WTC11 (cell line): ENCODE measurements at regions not wholly inside any gene's neighbourhood (a gene's known extent, or its start where the extent isn't known, plus 50 kb on each side); places are given as distances from the start of the nearest gene placed in this dataset. TPM values are rescaled to one million over a fixed set of nuclear protein-coding genes. Genes with fewer than 3 reads are reported as not detected.

ENCODE experiments used
- ATAC-seq: fragments of 200-7000 bp; cut with Tn5 transposase; 2 replicates; pipeline ENCODE4 v1.10.0; 2021; ENCODE audit warnings: mild to moderate bottlenecking, moderate library complexity
- CTCF ChIA-PET: fragments of 300-600 bp; sonication (Branson Sonifier 250); formaldehyde crosslinking; loops from one replicate; lab custom pipeline; 2021; ENCODE audit warnings: antibody characterized with exemption; lab: Charles Lee
- POLR2A ChIA-PET: fragments of 350-600 bp; sonication (Branson Sonifier 250); formaldehyde crosslinking; loops from one replicate; lab custom pipeline; 2021; ENCODE audit warnings: antibody characterized with exemption; lab: Charles Lee
- DNase-seq: peaks from one replicate; pipeline ENCODE4 v3.0.0; 2021; ENCODE audit warnings: low spot score
- H3K27ac Mint-ChIP-seq: 2 replicates; pipeline ENCODE4 v1.8.0; 2021; ENCODE audit warnings: mixed read lengths
- H3K27me3 Mint-ChIP-seq: 2 replicates; pipeline ENCODE4 v1.8.0; 2021; ENCODE audit warnings: low read depth, mild to moderate bottlenecking, moderate library complexity, mixed read lengths
- H3K36me3 Mint-ChIP-seq: 2 replicates; pipeline ENCODE4 v1.8.0; 2021; ENCODE audit warnings: mixed read lengths
- H3K4me1 Mint-ChIP-seq: 2 replicates; pipeline ENCODE4 v1.8.0; 2022; ENCODE audit warnings: mixed read lengths
- H3K4me3 Mint-ChIP-seq: 2 replicates; pipeline ENCODE4 v1.8.0; 2021; ENCODE audit warnings: mild to moderate bottlenecking, moderate library complexity, mixed read lengths
- H3K9me3 Mint-ChIP-seq: 2 replicates; pipeline ENCODE4 v1.8.0; 2021; ENCODE audit warnings: mixed read lengths
- CBFB ChIP-seq: sonication (generic); formaldehyde crosslinking; IDR thresholded peaks from 2 replicates; pipeline ENCODE4 v1.8.1; 2022; ENCODE audit warnings: mild to moderate bottlenecking, low read depth, missing genetic modification reagents
- FOXP1 ChIP-seq: sonication (generic); formaldehyde crosslinking; IDR thresholded peaks from 2 replicates; pipeline ENCODE4 v1.8.0; 2022; ENCODE audit warnings: missing genetic modification reagents, mild to moderate bottlenecking, moderate library complexity, borderline replicate concordance
- HMGA2 ChIP-seq: fragments of 250-450 bp; sonication (Bioruptor Pico); IDR thresholded peaks from 2 replicates; pipeline ENCODE4 v1.4.0; 2021; ENCODE audit warnings: mild to moderate bottlenecking, moderate library complexity
- HMGXB4 ChIP-seq: sonication (generic); formaldehyde crosslinking; IDR thresholded peaks from 2 replicates; pipeline ENCODE4 v1.8.1; 2023; ENCODE audit warnings: mild to moderate bottlenecking, moderate library complexity, missing genetic modification reagents
- JAZF1 ChIP-seq: fragments of 250-450 bp; sonication (Bioruptor Pico); IDR thresholded peaks from 2 replicates; pipeline ENCODE4 v1.9.0; 2021; ENCODE audit warnings: moderate library complexity, mild to moderate bottlenecking, inconsistent platforms
- NFYB ChIP-seq: sonication (generic); formaldehyde crosslinking; conservative IDR thresholded peaks from 2 replicates; pipeline ENCODE4 v1.8.0; 2022; ENCODE audit warnings: low read depth, missing genetic modification reagents
- TEAD4 ChIP-seq: sonication (generic); formaldehyde crosslinking; IDR thresholded peaks from 2 replicates; pipeline ENCODE4 v1.8.0; 2022; ENCODE audit warnings: mild to moderate bottlenecking, missing genetic modification reagents
- ZBTB43 ChIP-seq: sonication (generic); formaldehyde crosslinking; IDR thresholded peaks from 2 replicates; pipeline ENCODE4 v1.8.1; 2023; ENCODE audit warnings: mild to moderate bottlenecking, missing genetic modification reagents
- microRNA-seq: library from miRNA; unstranded; fragments of <30 nt; microRNA quantifications from one replicate; pipeline ENCODE4 v1.2.0, GENCODE V29; 2022; ENCODE audit warnings: borderline number of aligned reads

- TF ChIP-seq NFYB (CRISPR knock-in tag) (no peak), CBFB (no peak), JAZF1 (CRISPR knock-in tag) (no peak), ZBTB43 (CRISPR knock-in tag) (no peak), HMGXB4 (CRISPR knock-in tag) (no peak)
These were observed 53.6 kb upstream of the GRK3 start (continued) for GRCh38 chr22:25510876-25511275.

GRCh38 chr22:25511725-25512124, 52.8 kb upstream of the GRK3 start:
- TF ChIP-seq FOXP1 (CRISPR knock-in tag) = no peak
- Mint-ChIP-seq H3K27me3 (no peaks in the 10 kb centered on the region), H3K4me3 (no peak overlapping the region), H3K4me1 (peaks cover 23% of the 10 kb centered on the region), H3K36me3 (peaks cover 4% of the 10 kb centered on the region; the same call in 1 of the 2 replicates), H3K27ac (no peak overlapping the region), H3K9me3 (no peaks in the 10 kb centered on the region)
- POLR2A ChIA-PET = no interaction called here
- DNase-seq (no peak), ATAC-seq (no peak)
- CTCF ChIA-PET = no interaction called here

- CTCF ChIA-PET = interaction anchor here (1.0 kb wide), 1 partner anchor 67 kb away, joined by 4 read pairs; no protein-coding TSS in a partner anchor
- Mint-ChIP-seq H3K27ac (0 out of 2 replicates have a peak overlapping the region, but pooled peaks have one; percentile 18), H3K4me1 (peaks cover 10% of the 10 kb centered on the region), H3K36me3 (peaks cover 4% of the 10 kb centered on the region; the same call in 1 of the 2 replicates), H3K4me3 (no peak overlapping the region), H3K9me3 (no peaks in the 10 kb centered on the region), H3K27me3 (no peaks in the 10 kb centered on the region)
- no peak for DNase-seq
- no peak for ATAC-seq
- POLR2A ChIA-PET = no interaction called here
- TF ChIP-seq TEAD4 (no peak), HMGA2 (CRISPR knock-in tag) (no peak)
These were observed 49.9 kb upstream of the GRK3 start for GRCh38 chr22:25514436-25515180.

Small RNAs in the stretch of these regions (microRNA-seq; reads per million reads assigned to microRNA genes)
- not detected for gene MIR6817
